GM10266 (cell line): ENCODE measurements at regions not wholly inside any gene's neighbourhood (a gene's known extent, or its start where the extent isn't known, plus 50 kb on each side); places are given as distances from the start of the nearest gene placed in this dataset.
A peak's percentile ranks its signal among the peaks of the same experiment; 100 is the strongest.

ENCODE experiments used
- DNase-seq: peaks from one replicate; pipeline ENCODE4 v3.0.0; 2012; ENCODE audit errors: extremely low spot score
- TF ChIP-seq, protein P1 (sequence below): IDR thresholded peaks from 2 replicates; pipeline ENCODE4 v1.5.1; 2012; ENCODE audit warnings: mild to moderate bottlenecking, low read depth; ENCODE audit not compliant: control insufficient read depth, insufficient read depth; ENCODE audit errors: missing control alignments

DNA sequence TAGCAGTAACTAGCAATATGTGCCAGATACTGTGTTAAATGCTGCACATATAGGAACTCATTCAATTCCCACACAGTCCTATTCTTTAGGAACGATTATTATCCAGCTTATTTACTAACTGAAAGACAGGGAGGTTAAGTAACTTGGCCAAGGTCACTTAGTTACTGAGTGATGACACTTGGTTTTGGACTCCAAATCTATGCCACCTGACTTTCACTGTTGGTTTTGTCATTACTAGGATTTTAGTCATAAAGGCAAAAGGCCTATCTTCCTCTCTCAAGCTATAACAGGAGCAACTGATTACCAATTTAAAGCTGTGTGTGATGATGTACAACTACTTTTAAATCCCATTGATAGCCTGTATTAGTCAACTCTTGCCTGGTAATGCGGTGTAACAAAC is 138.9 kb upstream of the STX18 start:
- DNase-seq: no peak
- TF ChIP-seq, protein P1, sequence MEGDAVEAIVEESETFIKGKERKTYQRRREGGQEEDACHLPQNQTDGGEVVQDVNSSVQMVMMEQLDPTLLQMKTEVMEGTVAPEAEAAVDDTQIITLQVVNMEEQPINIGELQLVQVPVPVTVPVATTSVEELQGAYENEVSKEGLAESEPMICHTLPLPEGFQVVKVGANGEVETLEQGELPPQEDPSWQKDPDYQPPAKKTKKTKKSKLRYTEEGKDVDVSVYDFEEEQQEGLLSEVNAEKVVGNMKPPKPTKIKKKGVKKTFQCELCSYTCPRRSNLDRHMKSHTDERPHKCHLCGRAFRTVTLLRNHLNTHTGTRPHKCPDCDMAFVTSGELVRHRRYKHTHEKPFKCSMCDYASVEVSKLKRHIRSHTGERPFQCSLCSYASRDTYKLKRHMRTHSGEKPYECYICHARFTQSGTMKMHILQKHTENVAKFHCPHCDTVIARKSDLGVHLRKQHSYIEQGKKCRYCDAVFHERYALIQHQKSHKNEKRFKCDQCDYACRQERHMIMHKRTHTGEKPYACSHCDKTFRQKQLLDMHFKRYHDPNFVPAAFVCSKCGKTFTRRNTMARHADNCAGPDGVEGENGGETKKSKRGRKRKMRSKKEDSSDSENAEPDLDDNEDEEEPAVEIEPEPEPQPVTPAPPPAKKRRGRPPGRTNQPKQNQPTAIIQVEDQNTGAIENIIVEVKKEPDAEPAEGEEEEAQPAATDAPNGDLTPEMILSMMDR: no peak

DNA sequence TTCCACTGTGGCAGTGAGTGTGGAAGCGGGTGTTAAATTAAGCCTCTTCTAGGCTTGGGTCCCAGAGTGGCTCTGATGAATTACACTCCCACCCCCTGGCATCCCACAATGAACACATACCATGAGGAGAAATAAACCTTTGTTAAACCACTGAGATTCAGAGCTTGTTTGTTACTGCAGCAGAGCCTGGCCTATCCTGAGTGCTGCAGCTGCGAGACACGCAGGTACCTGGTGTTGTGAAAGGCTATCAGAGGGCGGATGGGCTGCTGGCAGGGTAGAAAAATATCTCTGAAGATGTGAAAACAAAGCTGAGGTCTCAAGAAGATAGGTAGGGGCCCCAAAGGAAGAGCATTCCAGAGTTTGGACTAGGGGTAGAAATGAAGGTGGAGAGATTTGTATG is 138.4 kb upstream of the STX18 start:
- no peak for DNase-seq
- TF ChIP-seq, protein P1: no peak

DNA sequence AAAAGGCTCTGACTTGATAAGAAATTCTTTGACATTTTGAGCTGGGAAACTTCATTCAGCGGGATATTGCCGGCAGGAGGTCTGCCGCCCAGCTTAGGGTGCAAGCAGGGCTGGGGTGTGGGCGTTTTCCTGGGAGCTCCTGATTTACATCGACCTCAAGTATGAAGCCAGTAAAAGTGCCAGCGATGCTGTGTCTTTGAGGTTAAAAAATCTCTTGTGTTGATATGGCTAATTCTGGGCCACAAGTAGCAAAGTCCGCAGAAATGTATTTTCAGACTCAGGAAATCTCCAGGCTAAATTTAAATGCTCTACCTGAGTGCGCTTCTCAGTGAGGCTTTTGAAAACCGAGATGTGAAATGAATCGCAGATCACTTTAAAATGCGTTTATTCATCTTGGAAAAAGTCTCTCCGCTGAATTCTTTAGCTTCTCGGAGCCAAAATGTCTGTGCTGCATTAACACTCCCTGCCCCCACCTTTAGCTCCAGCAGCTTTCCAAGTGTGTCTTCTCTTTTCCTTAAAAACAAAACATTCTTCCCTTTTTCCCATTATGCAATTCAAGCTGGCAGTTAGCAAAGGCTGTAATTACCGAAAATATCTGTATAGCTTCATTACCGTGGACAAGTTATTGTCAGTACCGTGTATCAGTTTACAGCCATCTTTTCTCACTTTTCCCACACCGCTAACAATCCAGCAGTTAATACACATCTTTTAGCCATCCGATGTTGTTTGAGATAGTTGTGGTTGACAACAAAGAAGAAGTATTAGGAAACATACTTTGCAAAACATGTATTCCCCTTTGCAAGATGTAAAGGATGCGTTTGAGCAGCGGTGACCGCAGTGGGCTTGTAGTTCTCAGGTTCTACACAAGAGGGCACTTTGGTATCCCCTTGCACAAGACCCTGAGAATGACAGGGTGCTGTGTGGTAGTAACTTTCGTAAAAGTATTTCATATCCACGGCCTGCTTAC is 136.0 kb upstream of the STX18 start:
- DNase-seq: no peak
- TF ChIP-seq, protein P1: peak; percentile 13

DNA sequence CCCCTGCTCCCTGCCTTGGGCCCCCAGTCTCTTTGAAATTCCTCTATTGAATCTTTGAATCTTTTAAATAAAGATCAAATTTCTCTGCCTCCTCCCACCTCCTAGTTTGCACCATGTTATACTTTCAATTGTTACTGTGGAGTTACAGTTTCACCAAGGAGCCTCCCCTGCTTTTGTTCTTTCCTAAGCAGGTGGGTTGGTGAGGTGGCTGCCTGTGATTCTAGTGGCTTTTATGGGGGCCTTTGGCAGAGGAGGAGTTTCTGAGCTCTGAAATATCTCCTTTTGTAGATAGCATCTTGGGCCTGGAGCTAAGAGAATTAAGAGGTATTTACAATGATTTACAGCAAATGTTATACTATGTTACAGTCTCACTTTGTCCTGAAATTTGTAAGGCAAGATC is 133.8 kb upstream of the STX18 start:
- no peak for DNase-seq
- TF ChIP-seq, protein P1: no peak

DNA sequence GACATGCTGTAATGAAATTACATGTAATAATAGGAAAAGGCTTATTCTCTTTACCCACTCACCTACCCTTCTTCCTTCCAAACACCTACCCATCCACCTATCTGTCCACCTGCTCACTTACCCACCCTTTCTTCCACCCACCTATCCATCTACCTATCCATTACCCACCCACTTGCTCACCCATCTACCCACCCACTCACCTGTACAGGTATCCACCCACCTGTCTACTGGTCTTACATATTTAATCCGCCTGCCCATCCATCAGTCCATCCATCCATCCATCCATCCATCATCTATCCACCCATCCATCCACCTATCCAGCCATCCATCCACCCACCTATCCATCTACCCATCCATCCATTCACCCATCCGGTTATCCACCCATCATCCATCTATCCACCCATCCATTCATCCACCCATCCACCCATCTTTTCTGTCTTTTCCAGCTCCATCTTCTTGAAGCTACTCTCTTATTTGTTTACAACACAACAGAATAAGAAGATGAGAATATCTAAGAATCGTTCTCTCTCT is 133.3 kb upstream of the STX18 start:
- TF ChIP-seq, protein P1: no peak
- DNase-seq: no peak

DNA sequence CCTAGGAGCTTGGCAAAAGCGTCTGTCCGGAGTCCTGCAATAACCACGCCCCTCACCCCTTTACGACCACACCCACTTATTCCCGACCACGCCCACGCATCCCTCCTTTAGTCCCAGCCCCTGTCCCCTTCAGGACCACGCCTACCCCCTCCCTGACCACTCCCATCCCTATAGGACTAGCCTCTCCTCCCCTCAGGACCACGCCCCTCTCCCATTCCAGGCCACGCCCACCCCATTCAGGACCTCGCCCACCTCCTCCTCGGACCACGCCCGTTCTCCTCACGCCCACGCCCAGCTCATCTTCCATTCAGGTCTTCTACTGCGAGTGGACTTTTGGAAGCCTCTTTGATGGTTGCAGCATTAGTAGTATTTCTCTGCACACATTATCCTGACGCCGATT is 131.2 kb upstream of the STX18 start:
- TF ChIP-seq, protein P1: no peak
- DNase-seq: no peak

DNA sequence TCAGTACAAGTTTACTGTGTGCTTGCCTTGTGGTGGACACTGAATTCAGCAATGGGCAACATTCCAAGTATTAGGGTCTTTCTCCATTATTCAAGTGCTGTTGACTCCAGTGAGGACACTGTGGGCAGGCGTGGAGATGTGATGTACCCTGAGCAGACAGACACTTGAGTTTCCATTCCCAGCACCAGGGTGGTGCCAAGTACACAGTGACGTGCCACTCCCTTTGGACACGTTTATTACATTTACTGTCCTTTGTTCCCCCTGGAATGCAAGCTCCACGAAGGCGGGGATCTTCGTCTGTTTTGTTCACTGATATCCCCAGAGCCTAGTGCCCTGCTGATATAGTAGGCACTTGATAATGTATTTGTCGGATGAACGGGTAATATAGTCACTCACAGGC is 130.6 kb upstream of the STX18 start:
- no peak for DNase-seq
- TF ChIP-seq, protein P1: no peak
